NT2/D1 (cell line): ENCODE measurements at regions not wholly inside any gene's neighbourhood (a gene's known extent, or its start where the extent isn't known, plus 50 kb on each side); places are given as distances from the start of the nearest gene placed in this dataset.
"Not testable (repeated sequence)": the region's sequence is repeated elsewhere in the genome, so short reads cannot be mapped to it uniquely, and the experiment has no call there.

Experiments
- DNase-seq: peaks from one replicate; pipeline ENCODE4 v3.0.0-alpha.2; 2011; ENCODE audit warnings: low read depth, low spot score
- H3K27me3 ChIP-seq: 2 replicates; pipeline ENCODE4 v1.6.0; 2011; ENCODE audit warnings: mild to moderate bottlenecking; ENCODE audit not compliant: insufficient read length, insufficient read depth
- H3K36me3 ChIP-seq: 2 replicates; pipeline ENCODE4 v1.6.1; 2011; ENCODE audit warnings: mild to moderate bottlenecking, low read length, mixed read lengths; ENCODE audit not compliant: insufficient read depth, insufficient read length
- H3K4me1 ChIP-seq: 2 replicates; pipeline ENCODE4 v1.5.1; 2011; ENCODE audit not compliant: insufficient read depth, insufficient read length
- H3K4me3 ChIP-seq: 2 replicates; pipeline ENCODE4 v1.5.1; 2011; ENCODE audit warnings: low read depth; ENCODE audit not compliant: insufficient read length
- H3K9ac ChIP-seq: 2 replicates; pipeline ENCODE4 v1.6.0; 2011; ENCODE audit warnings: low read depth; ENCODE audit not compliant: insufficient read length
- H3K9me3 ChIP-seq: 2 replicates; pipeline ENCODE4 v1.5.1; 2011; ENCODE audit warnings: mild to moderate bottlenecking, low read length; ENCODE audit not compliant: insufficient read depth
- SUZ12 ChIP-seq: IDR thresholded peaks from 2 replicates; pipeline ENCODE4 v1.6.1; 2011; ENCODE audit not compliant: insufficient read length, insufficient read depth; ENCODE audit errors: extremely low read depth
- YY1 ChIP-seq: IDR thresholded peaks from 2 replicates; pipeline ENCODE4 v1.6.1; 2011; ENCODE audit not compliant: insufficient read length, insufficient read depth
- ZNF274 ChIP-seq: IDR thresholded peaks from 2 replicates; pipeline ENCODE4 v1.6.1; 2011; ENCODE audit warnings: mild to moderate bottlenecking, low read depth, low read length

- Histone ChIP-seq H3K4me1 (no peaks in the 10 kb centered on the region), H3K27me3 (no peaks in the 10 kb centered on the region), H3K36me3 (no peaks in the 10 kb centered on the region), H3K9ac (no peak overlapping the region), H3K9me3 (no peaks in the 10 kb centered on the region), H3K4me3 (no peak overlapping the region)
- TF ChIP-seq SUZ12 (no peak), ZNF274 (no peak), YY1 (no peak)
- DNase-seq: no peak
These were observed 674.6 kb upstream of the SLIT2 start for GRCh38 chr4:19577097-19577496.

- Histone ChIP-seq H3K9me3 (no peaks in the 10 kb centered on the region), H3K4me3 (no peak overlapping the region), H3K27me3 (no peaks in the 10 kb centered on the region), H3K9ac (no peak overlapping the region), H3K4me1 (no peaks in the 10 kb centered on the region), H3K36me3 (no peaks in the 10 kb centered on the region)
- DNase-seq: no peak
- no peak for TF ChIP-seq ZNF274
- TF ChIP-seq YY1: no peak
- no peak for TF ChIP-seq SUZ12
These were observed 675.8 kb upstream of the SLIT2 start for GRCh38 chr4:19575924-19576323.

- no peak overlapping the region for H3K9ac ChIP-seq
- H3K36me3 ChIP-seq: no peaks in the 10 kb centered on the region
- DNase-seq: no peak
- no peak overlapping the region for H3K4me3 ChIP-seq
- H3K9me3 ChIP-seq: no peaks in the 10 kb centered on the region
- TF ChIP-seq SUZ12 (no peak), ZNF274 (no peak), YY1 (no peak)
- no peaks in the 10 kb centered on the region for H3K4me1 ChIP-seq
- no peaks in the 10 kb centered on the region for H3K27me3 ChIP-seq
These were observed 685.7 kb upstream of the SLIT2 start for GRCh38 chr4:19566041-19566440.

GRCh38 chr4:19562456-19562855 is 689.2 kb upstream of the SLIT2 start:
- H3K4me1 ChIP-seq: no peaks in the 10 kb centered on the region
- H3K4me3 ChIP-seq: no peak overlapping the region
- H3K9me3 ChIP-seq: no peaks in the 10 kb centered on the region
- no peaks in the 10 kb centered on the region for H3K36me3 ChIP-seq
- no peak overlapping the region for H3K9ac ChIP-seq
- TF ChIP-seq YY1: no peak
- TF ChIP-seq SUZ12: no peak
- no peak for TF ChIP-seq ZNF274
- no peaks in the 10 kb centered on the region for H3K27me3 ChIP-seq
- DNase-seq: no peak

GRCh38 chr4:19557161-19557560 is 694.5 kb upstream of the SLIT2 start:
- no peaks in the 10 kb centered on the region for H3K36me3 ChIP-seq
- no peak for TF ChIP-seq SUZ12
- TF ChIP-seq YY1: no peak
- TF ChIP-seq ZNF274: no peak
- no peak overlapping the region for H3K4me3 ChIP-seq
- no peak for DNase-seq
- no peaks in the 10 kb centered on the region for H3K4me1 ChIP-seq
- no peaks in the 10 kb centered on the region for H3K9me3 ChIP-seq
- H3K9ac ChIP-seq: no peak overlapping the region
- no peaks in the 10 kb centered on the region for H3K27me3 ChIP-seq

- not testable (repeated sequence) for H3K9me3 ChIP-seq, DNase-seq, H3K4me3 ChIP-seq, H3K27me3 ChIP-seq, H3K36me3 ChIP-seq, H3K9ac ChIP-seq, H3K4me1 ChIP-seq
These were observed 695.4 kb upstream of the SLIT2 start for GRCh38 chr4:19556276-19556675.

- Histone ChIP-seq H3K4me3 (no peak overlapping the region), H3K4me1 (no peaks in the 10 kb centered on the region), H3K36me3 (no peaks in the 10 kb centered on the region), H3K9ac (no peak overlapping the region), H3K27me3 (no peaks in the 10 kb centered on the region), H3K9me3 (no peaks in the 10 kb centered on the region)
- TF ChIP-seq YY1: no peak
- TF ChIP-seq ZNF274: no peak
- no peak for TF ChIP-seq SUZ12
- no peak for DNase-seq
These were observed 704.2 kb upstream of the SLIT2 start for GRCh38 chr4:19547463-19547862.
